ENCODE measurements at regions not wholly inside any gene's neighbourhood (a gene's known extent, or its start where the extent isn't known, plus 50 kb on each side); places are given as distances from the start of the nearest gene placed in this dataset.

GRCh38 chr12:124230789-124231188 is 64.1 kb upstream of the RFLNA start (continued):
- no peak for TF ChIP-seq CHD7 (IDR thresholded peaks at IDR 0.05; ENCODE audit: insufficient replicate concordance, low read length)
